GM12878 (cell line): ENCODE measurements at regions not wholly inside any gene's neighbourhood (a gene's known extent, or its start where the extent isn't known, plus 50 kb on each side); places are given as distances from the start of the nearest gene placed in this dataset.

Experiments used
- ATAC-seq: fragments of 200-7000 bp; cut with Tn5 transposase; 3 replicates; pipeline ENCODE4 v1.9.1; 2020; ENCODE audit warnings: mild to moderate bottlenecking, moderate library complexity
- BruUV-seq: library from RNA; stranded (reverse); fragments of 400-500 nt; replicated peaks from 2 replicates; lab custom pipeline; 2021; lab: Mats Ljungman, UMichigan
- CTCF ChIA-PET: fragments of 300-600 bp; sonication (Branson Sonifier 250); formaldehyde crosslinking; extraction: SDS; loops from one replicate; lab custom pipeline; 2021; ENCODE audit warnings: inconsistent platforms; lab: Yijun Ruan, JAX
- POLR2A ChIA-PET: fragments of 350-600 bp; formaldehyde crosslinking; extraction: SDS; loops from one replicate; lab custom pipeline; 2021; ENCODE audit warnings: inconsistent platforms; lab: Charles Lee
- RAD21 ChIA-PET: fragments of 300-600 bp; sonication (Branson Sonifier 250); formaldehyde crosslinking; loops from one replicate; lab custom pipeline; 2023; ENCODE audit warnings: antibody characterized with exemption; ENCODE audit not compliant: unreplicated experiment; lab: Charles Lee
- SMC1A ChIA-PET: fragments of 300-600 bp; sonication (Branson Sonifier 250); formaldehyde crosslinking; loops from one replicate; lab custom pipeline; 2023; ENCODE audit not compliant: unreplicated experiment, uncharacterized antibody; lab: Charles Lee
- DNase-seq: peaks from one replicate; pipeline ENCODE4 v3.0.0-alpha.2; 2011; ENCODE audit warnings: low read depth, low spot score
- FAIRE-seq: peaks from 3 replicates; lab custom pipeline; 2011; peaks lifted over from hg19 to GRCh38; lab: Jason Lieb, UNC
- H2AFZ ChIP-seq: 2 replicates; pipeline ENCODE4 v1.6.0; 2011; ENCODE audit warnings: low read depth, low read length, control low read depth; ENCODE audit not compliant: control insufficient read depth
- H3K27ac ChIP-seq: 2 replicates; pipeline ENCODE4 v1.5.1; 2011; ENCODE audit warnings: control low read depth; ENCODE audit not compliant: control insufficient read depth, insufficient read depth
- H3K27me3 ChIP-seq, 2 experiments: replicated peaks in 1 of 2; 2 replicates each; pipeline versions ENCODE4 v1.6.0 to v1.6.1; 2011; ENCODE audit warnings: low read length in 1 of 2; ENCODE audit not compliant: control insufficient read depth in 2 of 2, insufficient read depth in 2 of 2
- H3K36me3 ChIP-seq, 2 experiments: 2 replicates each; pipeline ENCODE4 v1.5.1; 2011; ENCODE audit warnings: low read length in 1 of 2; ENCODE audit not compliant: control insufficient read depth in 2 of 2, insufficient read depth in 2 of 2
- H3K4me1 ChIP-seq: 2 replicates; pipeline ENCODE4 v1.6.1; 2011; ENCODE audit warnings: mild to moderate bottlenecking, low read length, moderate library complexity, mixed read lengths; ENCODE audit not compliant: control insufficient read depth, insufficient read depth
- H3K4me2 ChIP-seq: 2 replicates; pipeline ENCODE4 v1.6.0; 2011; ENCODE audit warnings: control low read depth; ENCODE audit not compliant: control insufficient read depth, insufficient read depth
- H3K4me3 ChIP-seq: fragments of 200-600 bp; sonication (generic); 2 replicates; pipeline ENCODE4 v1.5.1; 2016
- H3K79me2 ChIP-seq: 2 replicates; pipeline ENCODE4 v1.6.0; 2011; ENCODE audit warnings: low read length; ENCODE audit not compliant: control insufficient read depth, insufficient read depth
- H3K9ac ChIP-seq: 2 replicates; pipeline ENCODE4 v1.8.0; 2011; ENCODE audit warnings: low read length, control low read depth, mixed read lengths; ENCODE audit not compliant: control insufficient read depth, insufficient read depth
- H3K9me3 ChIP-seq: replicated peaks from 3 replicates; pipeline ENCODE4 v1.5.1; 2011; ENCODE audit warnings: mild to moderate bottlenecking, low read length; ENCODE audit not compliant: control insufficient read depth, insufficient read depth
- H4K20me1 ChIP-seq: 2 replicates; pipeline ENCODE4 v1.6.0; 2011; ENCODE audit not compliant: control insufficient read depth, insufficient read depth
- BHLHE40 ChIP-seq, 2 experiments: fragments of 450-650 bp in 1 of 2; IDR thresholded peaks; 2 replicates each; pipeline ENCODE4 v1.6.1; 2011 to 2017; ENCODE audit warnings: low read depth in 2 of 2, borderline replicate concordance in 1 of 2, improper control_type of control experiment in 1 of 2, low read length in 1 of 2, mild to moderate bottlenecking in 1 of 2
- EED ChIP-seq: sonication (generic); IDR thresholded peaks from 2 replicates; pipeline ENCODE4 v1.6.1; 2016; ENCODE audit warnings: antibody characterized with exemption, low read depth
- ETV6 ChIP-seq, 2 experiments: fragments of 450-650 bp in 1 of 2; IDR thresholded peaks in 1 of 2; conservative IDR thresholded peaks in 1 of 2; 2 replicates each; pipeline ENCODE4 v1.6.1; 2014; ENCODE audit warnings: antibody characterized with exemption in 1 of 2, borderline replicate concordance in 1 of 2, low read depth in 1 of 2, mild to moderate bottlenecking in 1 of 2, moderate library complexity in 1 of 2
- STAT1 ChIP-seq: fragments of 450-650 bp; conservative IDR thresholded peaks from 2 replicates; pipeline ENCODE4 v1.6.1; 2014; ENCODE audit warnings: antibody characterized with exemption, mild to moderate bottlenecking
- SUPT20H ChIP-seq: IDR thresholded peaks from 2 replicates; pipeline ENCODE4 v1.6.1; 2011; ENCODE audit warnings: low read depth, mild to moderate bottlenecking, low read length, moderate library complexity, borderline replicate concordance; ENCODE audit not compliant: control insufficient read depth
- WGBS: methylation state at CpG from one replicate; pipeline ENCODE4 v1.1.6; 2016; ENCODE audit warnings: low lambda C conversion rate; ENCODE audit not compliant: insufficient replicate concordance, insufficient coverage; ENCODE audit errors: missing lambda C conversion rate; 5-methylcytosine and 5-hydroxymethylcytosine counted together
- in situ Hi-C: fragments of 300-500 bp; cut with MboI; formaldehyde crosslinking; loops from 9 replicates; pipeline ENCODE4 v1.14.3; 2018; ENCODE audit warnings: mixed read lengths
- intact Hi-C: fragments of 100-400 bp; cut with micrococcal nuclease; formaldehyde crosslinking; loops from one replicate; pipeline ENCODE4 v1.14.2; 2022; ENCODE audit not compliant: unreplicated experiment
- TF ChIP-seq, protein P1 (sequence below): IDR thresholded peaks from 2 replicates; pipeline ENCODE4 v1.6.1; 2011; ENCODE audit warnings: borderline replicate concordance, low read depth, mild to moderate bottlenecking, moderate library complexity, mixed read lengths, low read length; ENCODE audit not compliant: insufficient read depth; ENCODE audit errors: extremely low read length

DNA sequence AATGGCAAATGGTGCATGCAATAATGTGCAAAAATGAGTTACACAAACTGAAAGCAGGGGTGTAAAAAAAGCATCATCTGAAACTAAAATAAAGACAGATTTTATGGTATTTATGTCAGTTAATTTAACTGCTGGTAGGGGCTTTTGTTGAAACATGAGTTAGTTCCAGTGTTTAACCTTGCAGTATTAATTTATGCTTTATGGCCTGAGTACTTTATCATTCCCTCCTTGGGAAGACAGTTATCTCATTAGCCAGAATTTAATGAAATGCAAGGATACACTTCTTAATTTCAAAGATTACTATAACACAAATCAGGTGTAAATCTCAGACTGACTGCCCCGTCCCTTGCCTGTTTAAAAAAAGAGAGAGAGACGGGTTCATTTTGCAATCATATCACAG is 240.1 kb upstream of the MEIS2 start:
- no TSS peak for BruUV-seq
- H3K4me1 ChIP-seq, result no peaks in the 10 kb centered on the region
- H3K27me3 ChIP-seq, result no peaks in the 10 kb centered on the region
- WGBS, result 3% methylated on average over 2 of the region's 2 CpGs
- no peak overlapping the region for H3K4me2 ChIP-seq
- no peak overlapping the region for H2AFZ ChIP-seq
- H3K36me3 ChIP-seq, result no peaks in the 10 kb centered on the region
- no peak for ATAC-seq
- CTCF ChIA-PET, result interaction anchor here (0.7 kb wide), 1 partner anchor 71 kb away, joined by 3 read pairs; no protein-coding TSS in a partner anchor
- TF ChIP-seq SUPT20H (no peak), EED (no peak), BHLHE40 (IDR thresholded peaks at IDR 0.05; ENCODE audit: borderline replicate concordance in 1 of 2, low read depth in 2 of 2, low read length in 1 of 2) (no peak)
- TF ChIP-seq, protein P1, sequence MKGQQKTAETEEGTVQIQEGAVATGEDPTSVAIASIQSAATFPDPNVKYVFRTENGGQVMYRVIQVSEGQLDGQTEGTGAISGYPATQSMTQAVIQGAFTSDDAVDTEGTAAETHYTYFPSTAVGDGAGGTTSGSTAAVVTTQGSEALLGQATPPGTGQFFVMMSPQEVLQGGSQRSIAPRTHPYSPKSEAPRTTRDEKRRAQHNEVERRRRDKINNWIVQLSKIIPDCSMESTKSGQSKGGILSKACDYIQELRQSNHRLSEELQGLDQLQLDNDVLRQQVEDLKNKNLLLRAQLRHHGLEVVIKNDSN, result no peak
- H3K4me3 ChIP-seq, result no peak overlapping the region
- intact Hi-C loops (no loop called here), in situ Hi-C loops (no loop called here)
- no peak for DNase-seq
- H4K20me1 ChIP-seq, result no peaks in the 10 kb centered on the region
- H3K79me2 ChIP-seq, result no peaks in the 10 kb centered on the region
- no peak overlapping the region for H3K27ac ChIP-seq
- SMC1A ChIA-PET, result interaction anchor here (1.6 kb wide), 1 partner anchor 205 kb away, joined by 3 read pairs; no protein-coding TSS in a partner anchor
- RAD21 ChIA-PET, result no interaction called here
- H3K9ac ChIP-seq, result no peak overlapping the region
- no peaks in the 10 kb centered on the region for H3K9me3 ChIP-seq
- POLR2A ChIA-PET, result no interaction called here
- FAIRE-seq, result no peak

DNA sequence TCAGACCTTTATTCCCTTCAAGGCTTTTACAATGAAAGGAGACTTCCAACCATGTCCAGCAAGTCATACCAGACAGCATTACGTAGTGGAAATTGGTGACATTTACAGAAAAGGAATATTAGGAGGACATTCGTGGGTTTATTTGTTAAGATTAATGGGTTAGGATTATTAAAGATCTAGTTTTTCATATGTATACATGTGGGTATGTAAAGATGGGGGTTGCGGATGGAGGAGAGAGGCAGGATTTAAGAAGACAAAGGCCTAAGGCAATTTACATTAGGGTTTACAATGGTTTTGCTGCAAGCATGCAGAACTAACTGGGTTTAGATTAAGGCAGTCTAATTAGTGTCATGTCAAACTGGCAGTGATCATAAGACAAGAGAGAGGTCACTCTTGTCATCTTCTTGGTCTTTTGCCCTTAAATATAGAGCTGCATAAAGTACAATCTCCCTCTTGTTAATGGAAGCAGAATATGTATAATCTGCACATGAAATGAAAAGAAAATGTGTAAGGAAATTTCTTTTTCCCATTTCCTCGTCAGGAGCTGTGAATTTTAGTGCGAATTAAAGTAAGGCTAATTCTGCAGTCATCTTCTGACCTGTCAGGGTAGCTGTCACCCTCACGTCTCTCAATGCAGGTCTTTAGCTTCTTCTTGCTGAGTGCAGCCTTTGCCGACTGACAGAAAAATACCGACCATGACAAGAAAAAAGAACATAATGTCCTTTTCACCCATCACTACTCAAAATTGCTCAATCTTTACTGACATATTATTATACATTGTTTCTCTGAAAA is 258.9 kb upstream of the MEIS2 start:
- ChIA-PET SMC1A (interaction anchor here (0.9 to 1.2 kb wide), 2 partner anchors 8 to 121 kb away, joined by 3 read pairs; no protein-coding TSS in a partner anchor), POLR2A (no interaction called here), CTCF (no interaction called here), RAD21 (no interaction called here)
- Histone ChIP-seq H3K27me3 (no peaks in the 10 kb centered on the region), H3K79me2 (no peaks in the 10 kb centered on the region), H3K4me2 (no peak overlapping the region), H3K4me1 (no peaks in the 10 kb centered on the region), H3K36me3 (no peaks in the 10 kb centered on the region), H2AFZ (no peak overlapping the region), H3K4me3 (no peak overlapping the region), H4K20me1 (no peaks in the 10 kb centered on the region), H3K27ac (no peak overlapping the region), H3K9ac (no peak overlapping the region), H3K9me3 (no peaks in the 10 kb centered on the region)
- BruUV-seq, result no TSS peak
- no peak for ATAC-seq
- FAIRE-seq, result no peak
- DNase-seq, result no peak
- no peak for TF ChIP-seq ETV6 (conservative IDR thresholded peaks at IDR 0.05 in 1 of 2, IDR thresholded peaks at IDR 0.05 in 1 of 2; ENCODE audit: borderline replicate concordance in 1 of 2, low read depth in 1 of 2)
- no peak for TF ChIP-seq STAT1
- WGBS, result 31% methylated on average over 8 of the region's 8 CpGs
- in situ Hi-C loops (no loop called here), intact Hi-C loops (no loop called here)
